NT2/D1 (cell line): ENCODE measurements at regions not wholly inside any gene's neighbourhood (a gene's known extent, or its start where the extent isn't known, plus 50 kb on each side); places are given as distances from the start of the nearest gene placed in this dataset.

ENCODE experiments used
- SUZ12 ChIP-seq: IDR thresholded peaks from 2 replicates; pipeline ENCODE4 v1.6.1; 2011; ENCODE audit not compliant: insufficient read length, insufficient read depth; ENCODE audit errors: extremely low read depth
- YY1 ChIP-seq: IDR thresholded peaks from 2 replicates; pipeline ENCODE4 v1.6.1; 2011; ENCODE audit not compliant: insufficient read length, insufficient read depth
- ZNF274 ChIP-seq: IDR thresholded peaks from 2 replicates; pipeline ENCODE4 v1.6.1; 2011; ENCODE audit warnings: mild to moderate bottlenecking, low read depth, low read length

- no peak for TF ChIP-seq ZNF274
- no peak for TF ChIP-seq YY1
- no peak for TF ChIP-seq SUZ12
Observed at GRCh38 chr12:123050331-123050831, 69.9 kb downstream of the ARL6IP4 start.
